ENCODE measurements at regions not wholly inside any gene's neighbourhood (a gene's known extent, or its start where the extent isn't known, plus 50 kb on each side); places are given as distances from the start of the nearest gene placed in this dataset.

- no peak for TF ChIP-seq CTCF (IDR thresholded peaks at IDR 0.05; ENCODE audit: unreplicated experiment)
- peaks cover 12% of the 10 kb centered on the region for H3K9me3 Mint-ChIP-seq (ENCODE audit: low read depth, unreplicated experiment)
- no peaks in the 10 kb centered on the region for H3K27me3 Mint-ChIP-seq (ENCODE audit: unreplicated experiment)
- H3K4me3 Mint-ChIP-seq (ENCODE audit: low read depth, unreplicated experiment): no peak overlapping the region
- H3K27ac Mint-ChIP-seq (ENCODE audit: unreplicated experiment): no peak overlapping the region
- no peaks in the 10 kb centered on the region for H3K36me3 Mint-ChIP-seq (ENCODE audit: insufficient read depth, unreplicated experiment)
- CTCF ChIA-PET: no interaction called here
- no peak for DNase-seq
- no TSS peak for BruUV-seq (replicated peaks)
- H3K4me1 Mint-ChIP-seq (ENCODE audit: low read depth, unreplicated experiment): no peaks in the 10 kb centered on the region
- intact Hi-C loops (cut with micrococcal nuclease; ENCODE audit: unreplicated experiment): no loop called here
Observed at GRCh38 chrX:5390376-5390775, 838.3 kb downstream of the NLGN4X start.

GRCh38 chrX:5388087-5388486, 840.6 kb downstream of the NLGN4X start:
- Mint-ChIP-seq H3K4me3 (ENCODE audit: low read depth, unreplicated experiment) (no peak overlapping the region), H3K9me3 (ENCODE audit: low read depth, unreplicated experiment) (peaks cover 8% of the 10 kb centered on the region), H3K27ac (ENCODE audit: unreplicated experiment) (no peak overlapping the region), H3K36me3 (ENCODE audit: insufficient read depth, unreplicated experiment) (no peaks in the 10 kb centered on the region), H3K27me3 (ENCODE audit: unreplicated experiment) (no peaks in the 10 kb centered on the region), H3K4me1 (ENCODE audit: low read depth, unreplicated experiment) (no peaks in the 10 kb centered on the region)
- CTCF ChIA-PET: no interaction called here
- intact Hi-C loops (cut with micrococcal nuclease; ENCODE audit: unreplicated experiment): no loop called here
- no peak for DNase-seq
- TF ChIP-seq CTCF (IDR thresholded peaks at IDR 0.05; ENCODE audit: unreplicated experiment): no peak
- no TSS peak for BruUV-seq (replicated peaks)

GRCh38 chrX:5380426-5380825, 848.2 kb downstream of the NLGN4X start:
- CTCF ChIA-PET: no interaction called here
- intact Hi-C loops (cut with micrococcal nuclease; ENCODE audit: unreplicated experiment): no loop called here
- Mint-ChIP-seq H3K4me1 (ENCODE audit: low read depth, unreplicated experiment) (no peaks in the 10 kb centered on the region), H3K27ac (ENCODE audit: unreplicated experiment) (no peak overlapping the region), H3K36me3 (ENCODE audit: insufficient read depth, unreplicated experiment) (no peaks in the 10 kb centered on the region), H3K9me3 (ENCODE audit: low read depth, unreplicated experiment) (no peaks in the 10 kb centered on the region), H3K4me3 (ENCODE audit: low read depth, unreplicated experiment) (no peak overlapping the region), H3K27me3 (ENCODE audit: unreplicated experiment) (no peaks in the 10 kb centered on the region)
- DNase-seq: no peak
- TF ChIP-seq CTCF (IDR thresholded peaks at IDR 0.05; ENCODE audit: unreplicated experiment): no peak
- no TSS peak for BruUV-seq (replicated peaks)

GRCh38 chrX:5341902-5342301, 886.8 kb downstream of the NLGN4X start:
- H3K36me3 Mint-ChIP-seq (ENCODE audit: insufficient read depth, unreplicated experiment): no peaks in the 10 kb centered on the region
- H3K27ac Mint-ChIP-seq (ENCODE audit: unreplicated experiment): no peak overlapping the region
- intact Hi-C loops (cut with micrococcal nuclease; ENCODE audit: unreplicated experiment): no loop called here
- CTCF ChIA-PET: no interaction called here
- DNase-seq: no peak
- no peaks in the 10 kb centered on the region for H3K4me1 Mint-ChIP-seq (ENCODE audit: low read depth, unreplicated experiment)
- peaks cover 8% of the 10 kb centered on the region for H3K9me3 Mint-ChIP-seq (ENCODE audit: low read depth, unreplicated experiment)
- no TSS peak for BruUV-seq (replicated peaks)
- H3K27me3 Mint-ChIP-seq (ENCODE audit: unreplicated experiment): no peaks in the 10 kb centered on the region
- TF ChIP-seq CTCF (IDR thresholded peaks at IDR 0.05; ENCODE audit: unreplicated experiment): no peak
- no peak overlapping the region for H3K4me3 Mint-ChIP-seq (ENCODE audit: low read depth, unreplicated experiment)

DNA sequence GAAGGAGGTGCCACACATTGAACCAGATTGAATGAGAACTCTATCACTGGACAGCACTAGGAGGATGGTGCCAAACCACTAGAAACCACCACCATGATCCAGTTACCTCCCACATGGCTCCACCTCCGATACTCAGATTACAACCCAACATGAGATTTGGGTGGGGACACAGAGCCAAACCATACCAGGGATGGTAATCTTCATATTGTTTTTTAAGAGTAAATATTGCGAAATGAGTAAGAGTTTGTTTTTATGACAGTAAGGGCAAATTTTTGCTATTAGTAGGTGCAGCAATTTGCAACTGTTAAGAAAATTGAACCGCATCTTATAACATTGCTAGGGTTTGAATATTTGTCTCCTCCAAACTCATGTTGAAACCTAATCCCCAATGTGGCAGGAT, 891.5 kb downstream of the NLGN4X start:
- H3K36me3 Mint-ChIP-seq (ENCODE audit: insufficient read depth, unreplicated experiment): no peaks in the 10 kb centered on the region
- H3K27ac Mint-ChIP-seq (ENCODE audit: unreplicated experiment): no peak overlapping the region
- H3K4me1 Mint-ChIP-seq (ENCODE audit: low read depth, unreplicated experiment): no peaks in the 10 kb centered on the region
- no peaks in the 10 kb centered on the region for H3K27me3 Mint-ChIP-seq (ENCODE audit: unreplicated experiment)
- no peak for DNase-seq
- intact Hi-C loops (cut with micrococcal nuclease; ENCODE audit: unreplicated experiment): no loop called here
- CTCF ChIA-PET: no interaction called here
- H3K9me3 Mint-ChIP-seq (ENCODE audit: low read depth, unreplicated experiment): peaks cover 14% of the 10 kb centered on the region
- TF ChIP-seq CTCF (IDR thresholded peaks at IDR 0.05; ENCODE audit: unreplicated experiment): no peak
- BruUV-seq (replicated peaks): no TSS peak
- H3K4me3 Mint-ChIP-seq (ENCODE audit: low read depth, unreplicated experiment): no peak overlapping the region

All from Calu3 (cell line).